DND-41 (cell line): ENCODE measurements at regions not wholly inside any gene's neighbourhood (a gene's known extent, or its start where the extent isn't known, plus 50 kb on each side); places are given as distances from the start of the nearest gene placed in this dataset.

ENCODE experiments used
- ATAC-seq: fragments of 200-7000 bp; cut with Tn5 transposase; 3 replicates; pipeline ENCODE4 v1.9.1; 2021; ENCODE audit warnings: low read depth; ENCODE audit not compliant: insufficient read depth
- DNase-seq: peaks from one replicate; pipeline ENCODE4 v3.0.0-alpha.2; 2020
- H2AFZ ChIP-seq: 2 replicates; pipeline ENCODE4 v1.6.0; 2012; ENCODE audit warnings: low read depth, low read length
- H3K27ac ChIP-seq: 2 replicates; pipeline ENCODE4 v1.5.1; 2012; ENCODE audit warnings: low read length, inconsistent platforms
- H3K27me3 ChIP-seq: fragments of 200-600 bp; sonication (generic); 2 replicates; pipeline ENCODE4 v1.6.0; 2012; ENCODE audit warnings: low read length, mild to moderate bottlenecking, inconsistent platforms; ENCODE audit not compliant: insufficient read depth, poor library complexity
- H3K36me3 ChIP-seq: 2 replicates; pipeline ENCODE4 v1.5.1; 2012; ENCODE audit warnings: low read length, inconsistent platforms; ENCODE audit not compliant: insufficient read depth
- H3K4me1 ChIP-seq: 2 replicates; pipeline ENCODE4 v1.5.1; 2012; ENCODE audit warnings: mild to moderate bottlenecking, low read length; ENCODE audit not compliant: insufficient read depth
- H3K4me2 ChIP-seq: 2 replicates; pipeline ENCODE4 v1.6.0; 2012; ENCODE audit warnings: mild to moderate bottlenecking, moderate library complexity, low read length, inconsistent platforms; ENCODE audit not compliant: insufficient read depth
- H3K4me3 ChIP-seq, 2 experiments: fragments of 200-600 bp in 1 of 2; shearing (Covaris generic) in 1 of 2; 2 replicates each; pipeline ENCODE4 v1.5.1; 2012 to 2016; ENCODE audit warnings: inconsistent platforms in 2 of 2, low read length in 2 of 2, mild to moderate bottlenecking in 2 of 2, low read depth in 1 of 2, moderate library complexity in 1 of 2
- H3K79me2 ChIP-seq: 2 replicates; pipeline ENCODE4 v1.6.0; 2012; ENCODE audit warnings: low read length, inconsistent platforms; ENCODE audit not compliant: insufficient read depth
- H3K9ac ChIP-seq: 2 replicates; pipeline ENCODE4 v1.6.0; 2012; ENCODE audit warnings: low read depth, mild to moderate bottlenecking, inconsistent platforms, low read length, moderate library complexity
- H3K9me3 ChIP-seq: 2 replicates; pipeline ENCODE4 v1.5.1; 2012; ENCODE audit warnings: low read length, moderate library complexity, mild to moderate bottlenecking, inconsistent platforms; ENCODE audit not compliant: insufficient read depth, severe bottlenecking
- H4K20me1 ChIP-seq: 2 replicates; pipeline ENCODE4 v1.6.0; 2012; ENCODE audit warnings: low read length; ENCODE audit not compliant: insufficient read depth
- CTCF ChIP-seq: IDR thresholded peaks from 2 replicates; pipeline ENCODE4 v1.5.1; 2012; ENCODE audit warnings: borderline replicate concordance, low read length, moderate library complexity, mild to moderate bottlenecking; ENCODE audit not compliant: poor library complexity, severe bottlenecking; ENCODE audit errors: extremely low read depth
- EZH2 ChIP-seq: IDR thresholded peaks from 3 replicates; pipeline ENCODE4 v1.6.1; 2012; ENCODE audit warnings: borderline replicate concordance, low read depth, mild to moderate bottlenecking, moderate library complexity, low read length, inconsistent platforms; ENCODE audit not compliant: severe bottlenecking

- H3K36me3 ChIP-seq, result no peaks in the 10 kb centered on the region
- H3K79me2 ChIP-seq, result no peaks in the 10 kb centered on the region
- no peak overlapping the region for H3K4me2 ChIP-seq
- no peak overlapping the region for H3K4me3 ChIP-seq
- no peaks in the 10 kb centered on the region for H3K27me3 ChIP-seq
- DNase-seq, result no peak
- no peak for TF ChIP-seq EZH2
- H3K4me1 ChIP-seq, result no peaks in the 10 kb centered on the region
- H4K20me1 ChIP-seq, result no peaks in the 10 kb centered on the region
- no peak for ATAC-seq
- no peak overlapping the region for H3K9ac ChIP-seq
- no peak overlapping the region for H3K27ac ChIP-seq
- H3K9me3 ChIP-seq, result no peaks in the 10 kb centered on the region
- no peak overlapping the region for H2AFZ ChIP-seq
Observed at GRCh38 chr19:31667106-31667505, 317.9 kb upstream of the TSHZ3 start.

GRCh38 chr19:31668921-31669320 lies 319.7 kb upstream of the TSHZ3 start:
- H3K4me3 ChIP-seq, result no peak overlapping the region
- H3K9ac ChIP-seq, result no peak overlapping the region
- ATAC-seq (no peak), DNase-seq (no peak)
- no peaks in the 10 kb centered on the region for H3K27me3 ChIP-seq
- H4K20me1 ChIP-seq, result no peaks in the 10 kb centered on the region
- no peak overlapping the region for H3K4me2 ChIP-seq
- H3K4me1 ChIP-seq, result no peaks in the 10 kb centered on the region
- H3K36me3 ChIP-seq, result no peaks in the 10 kb centered on the region
- no peak overlapping the region for H3K27ac ChIP-seq
- no peak for TF ChIP-seq EZH2
- TF ChIP-seq CTCF, result no peak
- no peaks in the 10 kb centered on the region for H3K9me3 ChIP-seq
- H3K79me2 ChIP-seq, result no peaks in the 10 kb centered on the region
- H2AFZ ChIP-seq, result no peak overlapping the region

GRCh38 chr19:31670931-31671330 lies 321.7 kb upstream of the TSHZ3 start:
- Histone ChIP-seq H3K36me3 (no peaks in the 10 kb centered on the region), H3K4me2 (no peak overlapping the region), H3K9me3 (no peaks in the 10 kb centered on the region), H3K79me2 (no peaks in the 10 kb centered on the region), H3K27me3 (no peaks in the 10 kb centered on the region), H3K27ac (no peak overlapping the region), H3K4me3 (no peak overlapping the region), H4K20me1 (no peaks in the 10 kb centered on the region), H2AFZ (no peak overlapping the region), H3K9ac (no peak overlapping the region), H3K4me1 (no peaks in the 10 kb centered on the region)
- no peak for ATAC-seq
- TF ChIP-seq CTCF, result no peak
- no peak for TF ChIP-seq EZH2
- no peak for DNase-seq

GRCh38 chr19:31671411-31672035 lies 322.3 kb upstream of the TSHZ3 start:
- Histone ChIP-seq H3K4me2 (no peak overlapping the region), H3K79me2 (no peaks in the 10 kb centered on the region), H3K4me3 (no peak overlapping the region), H3K27me3 (no peaks in the 10 kb centered on the region), H3K9me3 (no peaks in the 10 kb centered on the region), H3K36me3 (no peaks in the 10 kb centered on the region), H3K4me1 (no peaks in the 10 kb centered on the region), H3K9ac (no peak overlapping the region), H3K27ac (no peak overlapping the region), H4K20me1 (no peaks in the 10 kb centered on the region), H2AFZ (no peak overlapping the region)
- ATAC-seq, result no peak
- TF ChIP-seq EZH2, result no peak
- no peak for TF ChIP-seq CTCF
- no peak for DNase-seq
